Tibial artery (tissue), 4 donors: ENCODE measurements at regions not wholly inside any gene's neighbourhood (a gene's known extent, or its start where the extent isn't known, plus 50 kb on each side); places are given as distances from the start of the nearest gene placed in this dataset.

Experiments
- DNase-seq, 2 donors: peaks; one replicate each; pipeline ENCODE4 v3.0.0-alpha.2; 2019
- H3K27ac ChIP-seq, 2 donors: fragments of 200-600 bp; sonication (generic) in 1 of 2; 1 replicate in 1 of 2; 2 replicates in 1 of 2; pipeline ENCODE4 v1.5.1; 2018 to 2019; ENCODE audit warnings: mild to moderate bottlenecking in 1 of 2
- H3K27me3 ChIP-seq, 2 donors: fragments of 200-600 bp; sonication (generic) in 1 of 2; one replicate each; pipeline versions ENCODE4 v1.5.1 to v1.6.0; 2016 to 2019
- H3K36me3 ChIP-seq, 3 donors: fragments of 200-600 bp; sonication (generic) in 2 of 3; one replicate each; pipeline ENCODE4 v1.5.1; 2016 to 2019; ENCODE audit warnings: mild to moderate bottlenecking in 2 of 3
- H3K4me1 ChIP-seq, 4 donors: fragments of 200-600 bp; sonication (generic) in 2 of 4; 1 replicate in 3 of 4; 2 replicates in 1 of 4; pipeline ENCODE4 v1.5.1; 2016 to 2019
- H3K4me3 ChIP-seq, 2 donors: fragments of 200-600 bp; sonication (generic) in 1 of 2; 1 replicate in 1 of 2; 2 replicates in 1 of 2; pipeline ENCODE4 v1.5.1; 2018 to 2019; ENCODE audit warnings: mild to moderate bottlenecking in 2 of 2
- H3K9me3 ChIP-seq, 3 donors: fragments of 200-600 bp; sonication (generic) in 1 of 3; one replicate each; pipeline ENCODE4 v1.5.1; 2016 to 2019
- intact Hi-C: fragments of 100-400 bp; cut with DNase I; formaldehyde crosslinking; loops from one replicate; pipeline ENCODE4 v1.15.0; 2023; ENCODE audit warnings: low total_unique reads
- TF ChIP-seq, protein P1 (sequence below), 2 experiments: fragments of 200-600 bp in 1 of 2; fragments of 450-650 bp in 1 of 2; IDR thresholded peaks; one replicate each; pipeline ENCODE4 v1.5.1; 2017 to 2019; ENCODE audit warnings: antibody characterized with exemption in 2 of 2, mild to moderate bottlenecking in 1 of 2, moderate library complexity in 1 of 2

DNA sequence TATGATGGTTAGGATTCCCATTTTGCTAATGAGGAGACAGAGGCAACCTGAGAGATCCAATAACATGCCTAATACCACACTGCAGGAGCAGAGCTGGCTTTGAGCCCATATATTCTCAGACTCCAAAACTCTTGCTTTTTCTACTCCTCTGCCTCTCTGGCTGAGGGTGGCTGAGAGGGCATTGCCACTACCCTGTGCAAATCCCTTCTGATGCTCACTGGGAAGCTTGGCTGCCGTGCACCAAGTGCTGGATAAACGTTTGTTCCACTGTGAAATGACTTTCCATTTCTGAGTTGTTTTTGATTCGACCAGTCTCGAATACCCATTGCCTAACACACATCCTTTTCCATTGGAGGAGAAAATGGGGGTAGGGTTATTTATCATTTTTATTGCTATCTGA is 123.1 kb upstream of the SORCS3 start:
- Histone ChIP-seq H3K4me3 (no peak overlapping the region), H3K9me3 (no peaks in the 10 kb centered on the region), H3K36me3 (no peaks in the 10 kb centered on the region), H3K4me1 (no peaks in the 10 kb centered on the region), H3K27me3 (peaks cover 0 to 11% of the 10 kb centered on the region in 2 donors), H3K27ac (no peak overlapping the region)
- DNase-seq = no peak
- TF ChIP-seq, protein P1, sequence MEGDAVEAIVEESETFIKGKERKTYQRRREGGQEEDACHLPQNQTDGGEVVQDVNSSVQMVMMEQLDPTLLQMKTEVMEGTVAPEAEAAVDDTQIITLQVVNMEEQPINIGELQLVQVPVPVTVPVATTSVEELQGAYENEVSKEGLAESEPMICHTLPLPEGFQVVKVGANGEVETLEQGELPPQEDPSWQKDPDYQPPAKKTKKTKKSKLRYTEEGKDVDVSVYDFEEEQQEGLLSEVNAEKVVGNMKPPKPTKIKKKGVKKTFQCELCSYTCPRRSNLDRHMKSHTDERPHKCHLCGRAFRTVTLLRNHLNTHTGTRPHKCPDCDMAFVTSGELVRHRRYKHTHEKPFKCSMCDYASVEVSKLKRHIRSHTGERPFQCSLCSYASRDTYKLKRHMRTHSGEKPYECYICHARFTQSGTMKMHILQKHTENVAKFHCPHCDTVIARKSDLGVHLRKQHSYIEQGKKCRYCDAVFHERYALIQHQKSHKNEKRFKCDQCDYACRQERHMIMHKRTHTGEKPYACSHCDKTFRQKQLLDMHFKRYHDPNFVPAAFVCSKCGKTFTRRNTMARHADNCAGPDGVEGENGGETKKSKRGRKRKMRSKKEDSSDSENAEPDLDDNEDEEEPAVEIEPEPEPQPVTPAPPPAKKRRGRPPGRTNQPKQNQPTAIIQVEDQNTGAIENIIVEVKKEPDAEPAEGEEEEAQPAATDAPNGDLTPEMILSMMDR (IDR thresholded peaks at IDR 0.05) = no peak
- intact Hi-C loops = no loop called here

GRCh38 chr10:104518891-104519290 is 122.2 kb upstream of the SORCS3 start:
- H3K27me3 ChIP-seq = peaks cover 0 to 11% of the 10 kb centered on the region in 2 donors
- H3K9me3 ChIP-seq = no peaks in the 10 kb centered on the region
- H3K4me1 ChIP-seq = no peaks in the 10 kb centered on the region
- DNase-seq = no peak
- TF ChIP-seq, protein P1 (IDR thresholded peaks at IDR 0.05) = no peak
- intact Hi-C loops = no loop called here
- no peaks in the 10 kb centered on the region for H3K36me3 ChIP-seq
- H3K4me3 ChIP-seq = no peak overlapping the region
- no peak overlapping the region for H3K27ac ChIP-seq

- Histone ChIP-seq H3K4me3 (no peak overlapping the region), H3K36me3 (no peaks in the 10 kb centered on the region), H3K27me3 (peaks cover 0 to 11% of the 10 kb centered on the region in 2 donors), H3K9me3 (no peaks in the 10 kb centered on the region), H3K4me1 (no peaks in the 10 kb centered on the region), H3K27ac (no peak overlapping the region)
- DNase-seq = no peak
- TF ChIP-seq, protein P1 (IDR thresholded peaks at IDR 0.05) = no peak
- intact Hi-C loops = no loop called here
These were observed 120.4 kb upstream of the SORCS3 start for GRCh38 chr10:104520653-104521052.

GRCh38 chr10:104521901-104522694 is 119.0 kb upstream of the SORCS3 start:
- no peak overlapping the region for H3K27ac ChIP-seq
- intact Hi-C loops = no loop called here
- DNase-seq = no peak

GRCh38 chr10:104526188-104526587 is 114.9 kb upstream of the SORCS3 start:
- no peaks in the 10 kb centered on the region for H3K4me1 ChIP-seq
- H3K36me3 ChIP-seq = no peaks in the 10 kb centered on the region
- H3K27ac ChIP-seq = no peak overlapping the region
- TF ChIP-seq, protein P1 (IDR thresholded peaks at IDR 0.05) = no peak
- H3K27me3 ChIP-seq = no peaks in the 10 kb centered on the region
- H3K9me3 ChIP-seq = no peaks in the 10 kb centered on the region
- intact Hi-C loops = no loop called here
- no peak for DNase-seq
- no peak overlapping the region for H3K4me3 ChIP-seq

More at GRCh38 chr10:104521901-104522694, 119.0 kb upstream of the SORCS3 start:
- Histone ChIP-seq H3K9me3 (no peaks in the 10 kb centered on the region), H3K4me3 (no peak overlapping the region), H3K36me3 (no peaks in the 10 kb centered on the region), H3K27me3 (peaks cover 0 to 5% of the 10 kb centered on the region in 2 donors), H3K4me1 (no peaks in the 10 kb centered on the region)
- TF ChIP-seq, protein P1 (IDR thresholded peaks at IDR 0.05) = no peak
